OCI-LY3 (cell line): ENCODE measurements at regions not wholly inside any gene's neighbourhood (a gene's known extent, or its start where the extent isn't known, plus 50 kb on each side); places are given as distances from the start of the nearest gene placed in this dataset.

Source experiments
- H2AFZ ChIP-seq: fragments of 200-600, 300-600 bp; shearing (Covaris generic); 2 replicates; pipeline ENCODE4 v1.6.0; 2014; ENCODE audit warnings: antibody characterized with exemption, low read depth, low read length
- H3K27ac ChIP-seq: fragments of 200-600, 300-600 bp; sonication (generic); 2 replicates; pipeline ENCODE4 v1.5.1; 2014; ENCODE audit warnings: mild to moderate bottlenecking, low read length, moderate library complexity, mixed read lengths
- H3K27me3 ChIP-seq: fragments of 200-600, 300-600 bp; sonication (generic); 2 replicates; pipeline ENCODE4 v1.6.1; 2014; ENCODE audit warnings: low read depth, low read length, mixed read lengths
- H3K36me3 ChIP-seq: fragments of 200-600, 300-600 bp; sonication (generic); replicated peaks from 2 replicates; pipeline ENCODE3; 2014; ENCODE audit warnings: low read depth, low read length, mixed read lengths
- H3K4me1 ChIP-seq: fragments of 300-600, 200-600 bp; sonication (generic); 2 replicates; pipeline ENCODE4 v1.6.1; 2014; ENCODE audit warnings: low read length, mixed read lengths
- H3K4me2 ChIP-seq: fragments of 200-600, 300-600 bp; sonication (generic); 2 replicates; pipeline ENCODE4 v1.6.1; 2014; ENCODE audit warnings: low read length, mixed read lengths
- H3K4me3 ChIP-seq: fragments of 300-600, 200-600 bp; sonication (generic); 2 replicates; pipeline ENCODE4 v1.5.1; 2014; ENCODE audit warnings: antibody characterized with exemption, mild to moderate bottlenecking, low read length, moderate library complexity
- H3K79me2 ChIP-seq: fragments of 300-600, 200-600 bp; shearing (Covaris generic); 2 replicates; pipeline ENCODE4 v1.6.1; 2014; ENCODE audit warnings: mild to moderate bottlenecking, low read length, mixed read lengths
- H3K9ac ChIP-seq: fragments of 300-600, 200-600 bp; shearing (Covaris generic); 2 replicates; pipeline ENCODE4 v1.6.0; 2014; ENCODE audit warnings: mild to moderate bottlenecking, low read length, moderate library complexity
- H3K9me3 ChIP-seq: fragments of 200-600, 300-600 bp; shearing (Covaris generic); 2 replicates; pipeline ENCODE4 v1.6.1; 2014; ENCODE audit warnings: low read length, mixed read lengths; ENCODE audit not compliant: insufficient read depth
- H4K20me1 ChIP-seq: fragments of 200-600, 300-600 bp; sonication (generic); 2 replicates; pipeline ENCODE4 v1.6.1; 2016; ENCODE audit warnings: low read length, mixed read lengths; ENCODE audit not compliant: insufficient read depth
- CTCF ChIP-seq: fragments of 200-600, 300-600 bp; sonication (generic); IDR thresholded peaks from 2 replicates; pipeline ENCODE4 v1.5.1; 2014; ENCODE audit warnings: antibody characterized with exemption, low read length, low read depth
- EZH2phosphoT487 ChIP-seq: fragments of 200-600 bp; shearing (Covaris generic); IDR thresholded peaks from 2 replicates; pipeline ENCODE4 v1.6.1; 2018; ENCODE audit warnings: antibody characterized with exemption, mixed run types, low read depth

- H3K9me3 ChIP-seq: no peaks in the 10 kb centered on the region
- H3K4me2 ChIP-seq: no peak overlapping the region
- no peaks in the 10 kb centered on the region for H3K4me1 ChIP-seq
- no peak overlapping the region for H3K4me3 ChIP-seq
- no peak overlapping the region for H3K27ac ChIP-seq
- no peaks in the 10 kb centered on the region for H4K20me1 ChIP-seq
- no peaks in the 10 kb centered on the region for H3K27me3 ChIP-seq
- H3K9ac ChIP-seq: no peak overlapping the region
- no peak overlapping the region for H2AFZ ChIP-seq
- H3K36me3 ChIP-seq: no peaks in the 10 kb centered on the region
- no peaks in the 10 kb centered on the region for H3K79me2 ChIP-seq
- no peak for TF ChIP-seq EZH2phosphoT487
These were observed 259.2 kb upstream of the KAZN start for GRCh38 chr1:14339288-14339687.

- no peaks in the 10 kb centered on the region for H3K4me1 ChIP-seq
- TF ChIP-seq EZH2phosphoT487: no peak
- TF ChIP-seq CTCF: no peak
- H3K36me3 ChIP-seq: no peaks in the 10 kb centered on the region
- H3K4me3 ChIP-seq: no peak overlapping the region
- no peak overlapping the region for H3K9ac ChIP-seq
- no peak overlapping the region for H2AFZ ChIP-seq
- H3K27me3 ChIP-seq: no peaks in the 10 kb centered on the region
- H4K20me1 ChIP-seq: no peaks in the 10 kb centered on the region
- no peak overlapping the region for H3K4me2 ChIP-seq
- H3K27ac ChIP-seq: no peak overlapping the region
- no peaks in the 10 kb centered on the region for H3K9me3 ChIP-seq
- no peaks in the 10 kb centered on the region for H3K79me2 ChIP-seq
These were observed 258.3 kb upstream of the KAZN start for GRCh38 chr1:14340002-14340785.

- TF ChIP-seq EZH2phosphoT487 (no peak), CTCF (no peak)
- no peaks in the 10 kb centered on the region for H3K9me3 ChIP-seq
- no peak overlapping the region for H2AFZ ChIP-seq
- no peak overlapping the region for H3K9ac ChIP-seq
- H4K20me1 ChIP-seq: no peaks in the 10 kb centered on the region
- no peak overlapping the region for H3K27ac ChIP-seq
- no peaks in the 10 kb centered on the region for H3K36me3 ChIP-seq
- no peak overlapping the region for H3K4me2 ChIP-seq
- no peaks in the 10 kb centered on the region for H3K79me2 ChIP-seq
- no peak overlapping the region for H3K4me3 ChIP-seq
- no peaks in the 10 kb centered on the region for H3K4me1 ChIP-seq
- H3K27me3 ChIP-seq: no peaks in the 10 kb centered on the region
These were observed 257.3 kb upstream of the KAZN start for GRCh38 chr1:14341147-14341546.

DNA sequence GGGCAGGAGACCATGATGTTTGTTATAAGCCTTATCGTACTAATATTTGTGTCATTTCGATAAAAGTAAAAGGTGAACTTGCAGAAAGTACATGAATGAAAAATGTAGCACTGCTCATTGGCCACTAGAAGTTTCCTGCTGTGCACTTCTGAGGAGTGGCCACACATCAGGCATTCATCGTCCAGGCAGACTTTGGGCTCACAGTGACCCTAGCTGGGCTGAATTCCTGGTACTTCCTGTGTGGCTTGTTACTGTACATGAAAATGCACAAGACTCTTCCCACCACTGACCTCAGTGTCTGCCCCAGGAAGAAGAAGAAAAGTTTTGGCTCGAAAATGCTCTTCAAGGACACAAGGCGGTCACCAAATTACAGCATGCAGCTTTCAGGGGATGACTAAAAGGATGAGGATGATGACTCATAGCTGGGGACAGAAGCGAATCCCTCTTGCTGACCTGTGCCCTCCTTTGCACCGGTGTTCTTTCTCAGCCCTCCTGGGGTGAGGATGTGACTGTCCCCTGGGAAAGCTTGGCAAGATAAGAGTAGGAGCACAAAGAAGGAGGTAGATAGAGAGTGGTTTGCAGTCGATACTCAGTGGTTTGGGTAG is 252.4 kb upstream of the KAZN start:
- no peak overlapping the region for H3K27ac ChIP-seq
- no peaks in the 10 kb centered on the region for H3K9me3 ChIP-seq
- no peaks in the 10 kb centered on the region for H3K79me2 ChIP-seq
- no peak overlapping the region for H3K4me3 ChIP-seq
- H3K27me3 ChIP-seq: no peaks in the 10 kb centered on the region
- no peak for TF ChIP-seq CTCF
- TF ChIP-seq EZH2phosphoT487: no peak
- H3K4me1 ChIP-seq: no peaks in the 10 kb centered on the region
- H4K20me1 ChIP-seq: no peaks in the 10 kb centered on the region
- H3K4me2 ChIP-seq: no peak overlapping the region
- H2AFZ ChIP-seq: no peak overlapping the region
- H3K9ac ChIP-seq: no peak overlapping the region
- no peaks in the 10 kb centered on the region for H3K36me3 ChIP-seq
